BLaER1 (cell line): ENCODE measurements at regions not wholly inside any gene's neighbourhood (a gene's known extent, or its start where the extent isn't known, plus 50 kb on each side); places are given as distances from the start of the nearest gene placed in this dataset.

Source experiments
- H3K27ac ChIP-seq: shearing (Covaris generic); formaldehyde crosslinking; 2 replicates; pipeline ENCODE4 v1.8.1; 2022
- H3K27me3 ChIP-seq: shearing (Covaris generic); formaldehyde crosslinking; 2 replicates; pipeline ENCODE4 v1.8.1; 2022
- H3K36me3 ChIP-seq: shearing (Covaris generic); formaldehyde crosslinking; 2 replicates; pipeline ENCODE4 v1.8.1; 2022
- H3K4me1 ChIP-seq: shearing (Covaris generic); formaldehyde crosslinking; 2 replicates; pipeline ENCODE4 v1.8.1; 2022
- H3K4me2 ChIP-seq: shearing (Covaris generic); formaldehyde crosslinking; 2 replicates; pipeline ENCODE4 v1.8.1; 2022
- H3K4me3 ChIP-seq: shearing (Covaris generic); formaldehyde crosslinking; 2 replicates; pipeline ENCODE4 v1.8.1; 2022
- H3K9ac ChIP-seq: shearing (Covaris generic); formaldehyde crosslinking; 2 replicates; pipeline ENCODE4 v1.8.1; 2022
- H3K9me3 ChIP-seq: shearing (Covaris generic); formaldehyde crosslinking; 2 replicates; pipeline ENCODE4 v1.8.1; 2022
- H4K20me1 ChIP-seq: shearing (Covaris generic); formaldehyde crosslinking; 2 replicates; pipeline ENCODE4 v1.8.1; 2022
- Cebpa-rat ChIP-seq: shearing (Covaris generic); IDR thresholded peaks from 2 replicates; pipeline ENCODE4 v1.8.1; 2022

DNA sequence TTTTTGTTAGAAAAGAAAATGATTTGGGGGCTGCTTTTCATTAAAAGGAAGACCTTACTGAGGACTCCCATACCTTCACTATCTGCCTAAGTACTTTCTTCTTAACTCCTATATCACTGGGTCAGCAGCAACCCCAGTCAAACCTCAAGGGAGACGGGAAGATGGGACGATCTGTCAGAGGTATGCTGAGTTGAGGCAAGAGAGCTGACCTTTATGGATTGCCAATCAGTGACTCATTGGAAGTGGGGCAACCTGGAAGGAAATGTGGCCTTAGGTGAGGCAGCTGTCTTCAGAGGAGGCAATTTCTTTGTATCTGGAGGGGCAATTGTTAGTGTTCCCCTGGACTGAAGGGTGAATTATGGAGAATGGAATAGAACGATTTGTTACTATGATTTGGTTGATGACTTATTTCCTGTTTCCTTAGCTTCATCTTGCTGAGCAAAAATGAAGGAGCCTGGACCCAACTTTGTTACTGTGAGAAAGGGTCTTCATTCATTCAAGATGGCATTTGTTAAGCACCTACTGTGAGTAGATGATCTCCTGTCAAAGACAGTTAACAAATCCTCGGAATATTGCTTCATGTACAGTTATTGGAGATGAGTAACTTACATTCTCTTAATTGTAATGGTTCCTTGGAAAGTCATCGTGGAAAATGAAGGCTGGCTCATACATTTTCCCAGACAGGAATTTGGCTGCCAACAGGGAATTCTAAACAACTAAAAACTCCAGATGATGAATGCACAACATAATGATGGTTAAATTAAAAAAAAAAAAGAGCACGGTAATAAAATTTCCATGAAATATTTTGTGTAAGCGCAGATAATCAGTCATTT lies 134.7 kb upstream of the KCNJ15 start:
- Histone ChIP-seq H3K4me3 (no peak overlapping the region), H3K4me1 (no peaks in the 10 kb centered on the region), H3K9me3 (no peaks in the 10 kb centered on the region), H3K9ac (no peak overlapping the region), H3K27me3 (no peaks in the 10 kb centered on the region), H4K20me1 (no peaks in the 10 kb centered on the region), H3K27ac (no peak overlapping the region), H3K36me3 (no peaks in the 10 kb centered on the region), H3K4me2 (no peak overlapping the region)
- no peak for TF ChIP-seq Cebpa-rat

DNA sequence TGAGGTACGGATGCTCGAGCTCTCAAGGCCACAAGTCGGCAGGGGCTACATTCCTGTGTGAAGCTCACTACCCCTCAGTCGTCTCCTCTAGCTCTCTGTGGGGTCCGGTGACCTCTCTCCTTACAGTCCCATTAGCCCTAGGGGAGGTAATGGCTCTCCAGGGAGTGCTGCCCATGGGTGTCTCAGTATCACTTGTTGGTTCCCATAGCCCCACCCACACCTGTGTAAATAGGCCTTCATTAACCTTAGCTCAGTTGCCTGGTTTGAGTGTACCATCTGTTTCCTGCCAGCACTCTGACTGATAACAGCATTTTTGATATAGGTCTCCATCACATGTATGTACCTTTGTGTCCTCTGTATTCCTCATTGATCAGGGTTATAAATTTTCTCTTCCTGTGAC lies 133.2 kb upstream of the KCNJ15 start:
- H3K4me2 ChIP-seq = no peak overlapping the region
- H3K27ac ChIP-seq = no peak overlapping the region
- H3K4me3 ChIP-seq = no peak overlapping the region
- H3K36me3 ChIP-seq = no peaks in the 10 kb centered on the region
- no peak for TF ChIP-seq Cebpa-rat
- no peak overlapping the region for H3K9ac ChIP-seq
- H3K4me1 ChIP-seq = no peaks in the 10 kb centered on the region
- no peaks in the 10 kb centered on the region for H3K27me3 ChIP-seq
- no peaks in the 10 kb centered on the region for H4K20me1 ChIP-seq
- no peaks in the 10 kb centered on the region for H3K9me3 ChIP-seq

DNA sequence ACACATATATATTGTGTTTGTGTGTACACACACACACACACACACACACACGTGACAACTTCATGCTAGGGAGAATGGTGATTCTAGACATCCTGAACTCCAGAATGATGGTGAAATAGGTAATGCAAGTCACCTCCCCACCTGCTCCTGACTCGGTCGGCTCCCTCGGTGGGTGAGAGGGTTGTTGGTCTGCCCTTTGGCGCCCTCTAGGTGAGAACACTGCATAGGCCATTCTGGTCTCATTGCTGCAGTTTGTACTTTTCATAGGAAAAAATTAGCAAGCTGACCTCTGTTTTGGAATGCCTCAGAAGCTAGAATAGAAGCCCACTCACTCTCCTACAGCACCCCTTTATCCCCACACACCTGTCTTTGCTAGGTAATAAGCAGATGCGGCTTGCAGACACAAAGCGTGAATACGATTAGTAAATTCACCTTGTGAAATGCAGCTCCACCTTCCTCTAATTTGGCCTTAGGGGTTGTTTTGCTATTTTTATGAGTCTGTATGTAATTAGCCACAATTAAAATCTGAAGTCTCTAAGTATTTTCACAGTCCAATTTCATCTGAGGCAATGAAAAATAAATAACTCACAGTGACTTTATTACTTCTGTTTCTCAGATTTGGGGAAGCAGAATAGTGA lies 130.0 kb upstream of the KCNJ15 start:
- no peak overlapping the region for H3K9ac ChIP-seq
- H3K9me3 ChIP-seq = no peaks in the 10 kb centered on the region
- no peaks in the 10 kb centered on the region for H3K4me1 ChIP-seq
- no peak overlapping the region for H3K4me2 ChIP-seq
- H3K27me3 ChIP-seq = no peaks in the 10 kb centered on the region
- no peaks in the 10 kb centered on the region for H4K20me1 ChIP-seq
- no peaks in the 10 kb centered on the region for H3K36me3 ChIP-seq
- no peak overlapping the region for H3K27ac ChIP-seq
- H3K4me3 ChIP-seq = no peak overlapping the region
- no peak for TF ChIP-seq Cebpa-rat

DNA sequence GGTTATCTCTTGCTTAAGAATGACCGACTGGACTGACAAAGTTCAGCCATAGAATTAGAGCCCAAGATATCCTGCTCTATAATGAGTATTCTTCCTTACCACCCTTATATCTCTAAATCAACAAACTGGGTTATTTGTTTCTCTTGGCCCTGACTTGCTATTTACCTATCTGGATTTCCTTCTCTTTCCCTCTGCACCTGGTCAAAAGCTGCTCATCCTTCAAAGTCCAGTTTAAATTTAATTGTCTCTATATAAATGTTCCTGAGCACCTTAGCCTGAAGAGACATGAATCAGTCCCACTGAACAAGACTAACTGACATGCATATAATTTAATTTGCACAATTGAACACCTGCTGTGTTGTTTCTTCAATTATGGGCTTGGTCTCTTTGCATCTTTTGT lies 127.1 kb upstream of the KCNJ15 start:
- H3K27me3 ChIP-seq = no peaks in the 10 kb centered on the region
- no peak overlapping the region for H3K4me2 ChIP-seq
- no peak overlapping the region for H3K4me3 ChIP-seq
- no peak for TF ChIP-seq Cebpa-rat
- no peak overlapping the region for H3K9ac ChIP-seq
- no peaks in the 10 kb centered on the region for H3K4me1 ChIP-seq
- H3K27ac ChIP-seq = no peak overlapping the region
- no peaks in the 10 kb centered on the region for H3K9me3 ChIP-seq
- H4K20me1 ChIP-seq = no peaks in the 10 kb centered on the region
- no peaks in the 10 kb centered on the region for H3K36me3 ChIP-seq

DNA sequence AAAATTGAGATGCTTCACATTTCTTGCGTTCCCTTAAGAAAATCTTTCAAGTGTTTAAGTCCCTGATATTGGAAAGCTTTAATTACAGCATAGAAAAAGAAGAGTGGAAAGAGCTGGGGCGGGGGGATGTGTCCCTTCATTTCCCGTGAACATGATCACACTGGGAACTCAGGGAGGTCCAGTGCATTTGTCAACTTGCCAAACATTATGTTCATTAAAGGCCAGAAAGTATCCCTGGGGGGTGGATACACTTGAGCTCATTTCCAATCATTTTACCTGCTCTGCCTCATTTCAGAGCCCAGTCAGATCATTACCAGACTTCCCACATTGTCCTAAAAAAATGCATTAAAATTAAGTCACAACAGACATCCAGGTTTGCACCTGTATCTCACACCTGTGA lies 123.6 kb upstream of the KCNJ15 start:
- Histone ChIP-seq H3K4me2 (no peak overlapping the region), H3K36me3 (no peaks in the 10 kb centered on the region), H3K27me3 (no peaks in the 10 kb centered on the region), H3K9ac (no peak overlapping the region), H3K9me3 (no peaks in the 10 kb centered on the region), H3K4me1 (no peaks in the 10 kb centered on the region), H3K27ac (no peak overlapping the region), H3K4me3 (no peak overlapping the region), H4K20me1 (no peaks in the 10 kb centered on the region)
- TF ChIP-seq Cebpa-rat = no peak

DNA sequence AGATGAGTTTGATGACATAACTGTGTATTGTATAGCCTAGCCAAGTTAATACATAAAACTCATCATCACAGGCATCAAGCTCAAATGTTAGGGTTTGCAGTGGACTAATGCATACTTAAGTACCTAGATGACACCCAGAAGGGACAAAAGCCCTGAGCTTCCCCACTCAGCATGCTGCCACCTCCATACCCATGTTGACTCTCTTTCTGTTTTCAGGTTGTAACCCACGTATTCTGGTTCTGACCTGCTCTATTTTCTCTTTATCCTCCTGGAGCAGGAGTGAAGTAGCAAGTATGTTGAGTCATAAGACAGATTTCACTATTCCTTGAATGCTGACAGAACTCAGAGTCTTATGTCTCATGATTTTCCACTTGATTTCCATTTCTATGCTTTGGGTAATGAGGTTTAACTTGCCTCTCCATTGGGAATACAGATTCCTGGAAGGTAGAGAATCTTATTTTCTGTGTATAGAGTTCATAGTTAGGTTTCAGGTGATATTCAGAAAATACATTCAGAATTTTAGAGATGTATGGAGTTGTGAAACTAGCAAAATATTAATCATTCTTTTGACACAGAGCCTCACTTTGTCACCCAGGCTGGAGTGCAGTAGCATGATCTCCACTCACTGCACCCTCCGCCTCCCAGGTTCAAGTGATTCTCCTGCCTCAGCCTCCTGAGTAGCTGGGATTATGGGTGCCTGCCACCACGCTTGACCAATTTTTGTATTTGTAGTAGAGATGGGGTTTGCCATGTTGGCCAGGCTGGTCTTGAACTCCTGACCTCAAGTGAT lies 122.5 kb upstream of the KCNJ15 start:
- TF ChIP-seq Cebpa-rat = no peak
- Histone ChIP-seq H3K27ac (no peak overlapping the region), H3K4me1 (no peaks in the 10 kb centered on the region), H4K20me1 (no peaks in the 10 kb centered on the region), H3K4me2 (no peak overlapping the region), H3K27me3 (no peaks in the 10 kb centered on the region), H3K9ac (no peak overlapping the region), H3K36me3 (no peaks in the 10 kb centered on the region), H3K9me3 (no peaks in the 10 kb centered on the region), H3K4me3 (no peak overlapping the region)

DNA sequence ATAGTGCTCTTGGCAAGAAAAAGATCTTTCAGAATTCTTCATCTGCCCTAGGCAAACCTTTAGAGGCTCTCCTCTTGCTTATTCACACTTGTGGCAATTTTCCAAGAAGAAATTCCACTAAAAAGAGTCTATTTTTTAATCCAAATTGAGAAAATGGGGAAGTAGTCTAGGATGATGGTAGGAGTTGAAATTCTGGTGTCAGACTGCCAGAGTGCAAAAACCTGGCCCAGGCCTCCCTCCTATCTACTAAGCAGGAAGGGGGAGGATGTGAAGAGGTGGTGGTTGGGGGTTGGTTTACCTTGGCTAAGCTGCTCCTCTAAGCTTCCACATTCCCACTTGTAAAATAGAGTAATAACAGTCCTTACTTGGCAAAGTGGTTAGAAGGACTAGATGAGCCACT lies 120.6 kb upstream of the KCNJ15 start:
- H3K4me2 ChIP-seq = no peak overlapping the region
- H4K20me1 ChIP-seq = no peaks in the 10 kb centered on the region
- H3K27me3 ChIP-seq = no peaks in the 10 kb centered on the region
- H3K9ac ChIP-seq = no peak overlapping the region
- H3K9me3 ChIP-seq = no peaks in the 10 kb centered on the region
- no peaks in the 10 kb centered on the region for H3K36me3 ChIP-seq
- H3K27ac ChIP-seq = no peak overlapping the region
- no peak overlapping the region for H3K4me3 ChIP-seq
- TF ChIP-seq Cebpa-rat = no peak
- no peaks in the 10 kb centered on the region for H3K4me1 ChIP-seq

DNA sequence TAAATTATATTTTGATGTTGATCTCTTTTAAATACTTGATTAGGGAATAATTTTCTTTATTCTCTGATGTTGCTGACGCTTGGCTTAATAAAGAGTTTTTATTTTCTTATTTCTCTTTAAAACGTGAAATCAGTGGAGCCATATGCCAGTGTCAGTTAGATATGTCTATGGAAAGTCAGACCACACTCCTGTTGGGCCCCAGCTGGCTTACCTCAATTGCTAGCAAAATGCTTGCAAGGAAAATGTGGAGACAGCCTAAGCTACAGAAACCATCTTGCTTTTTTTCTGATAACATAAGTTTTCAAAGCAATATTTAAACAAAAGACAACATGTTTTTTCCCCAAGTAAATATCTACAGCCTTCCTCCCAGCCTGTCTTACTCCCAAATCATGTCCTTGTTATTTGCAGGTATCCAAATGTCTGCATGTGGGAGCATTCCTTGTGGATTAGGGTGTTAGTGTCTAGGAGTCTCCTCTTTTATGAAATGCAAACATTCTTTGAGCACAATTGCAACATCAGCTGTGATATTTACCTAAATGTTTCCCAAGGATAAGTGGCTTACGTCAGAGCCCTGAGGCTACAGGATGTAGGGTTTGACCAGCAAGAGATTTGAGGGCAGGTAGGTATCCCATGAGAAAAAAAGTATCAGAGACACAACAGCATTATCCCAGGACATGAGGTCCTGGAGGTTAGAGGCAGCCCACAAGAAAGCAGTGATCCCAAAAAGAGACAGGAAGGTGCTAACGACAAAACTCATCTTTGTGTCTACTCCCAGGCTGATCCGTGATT lies 117.2 kb upstream of the KCNJ15 start:
- Histone ChIP-seq H3K4me3 (no peak overlapping the region), H3K27me3 (no peaks in the 10 kb centered on the region), H3K9me3 (peaks cover 16% of the 10 kb centered on the region), H3K36me3 (no peaks in the 10 kb centered on the region), H3K4me1 (no peaks in the 10 kb centered on the region), H4K20me1 (no peaks in the 10 kb centered on the region), H3K27ac (no peak overlapping the region), H3K4me2 (no peak overlapping the region), H3K9ac (no peak overlapping the region)
- no peak for TF ChIP-seq Cebpa-rat

DNA sequence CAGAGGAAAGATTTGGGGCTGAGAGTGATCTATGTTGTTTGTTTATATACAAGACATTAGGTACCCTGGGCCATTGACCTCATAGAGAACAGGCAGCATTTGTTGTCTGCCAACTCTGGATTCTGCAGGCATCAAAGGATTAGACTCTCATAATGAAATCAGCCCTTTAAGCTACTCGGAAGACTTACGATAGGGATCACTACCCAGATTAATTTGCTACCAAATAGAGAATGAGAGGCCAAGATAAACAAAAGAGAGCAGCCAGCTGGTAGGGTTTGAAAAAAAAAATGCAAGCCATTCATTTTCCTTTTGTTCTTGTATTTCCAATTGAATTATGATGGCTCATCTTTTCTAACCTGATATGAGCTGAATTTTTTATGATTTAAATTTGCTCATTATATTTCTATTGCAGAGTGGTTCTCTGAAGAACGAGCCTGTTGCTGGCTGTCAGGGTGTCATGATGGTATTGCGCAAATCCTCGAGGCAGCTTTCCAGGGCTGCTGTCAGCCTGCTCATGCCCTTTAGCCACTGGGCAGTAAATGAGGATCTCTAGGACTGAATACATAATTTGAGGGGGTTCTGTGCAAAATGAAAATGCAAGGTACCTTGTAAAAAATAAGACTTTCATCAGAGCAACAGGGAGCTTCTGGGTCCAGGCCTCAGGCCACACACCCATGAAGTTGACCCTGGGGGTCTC lies 116.4 kb upstream of the KCNJ15 start:
- Histone ChIP-seq H3K4me2 (no peak overlapping the region), H3K9ac (no peak overlapping the region)

More for the DNA sequence above, 116.4 kb upstream of the KCNJ15 start:
- Histone ChIP-seq H3K4me3 (no peak overlapping the region), H3K27ac (no peak overlapping the region), H4K20me1 (no peaks in the 10 kb centered on the region), H3K4me1 (no peaks in the 10 kb centered on the region), H3K36me3 (no peaks in the 10 kb centered on the region), H3K9me3 (peaks cover 24% of the 10 kb centered on the region), H3K27me3 (no peaks in the 10 kb centered on the region)
- TF ChIP-seq Cebpa-rat = peak; percentile 58; the same call in 1 of the 2 replicates
